HepG2 (cell line): ENCODE measurements at regions not wholly inside any gene's neighbourhood (a gene's known extent, or its start where the extent isn't known, plus 50 kb on each side); places are given as distances from the start of the nearest gene placed in this dataset.

Experiments used
- ATAC-seq: fragments of 200-7000 bp; cut with Tn5 transposase; 3 replicates; pipeline ENCODE4 v1.9.1; 2020; ENCODE audit warnings: mild to moderate bottlenecking, moderate library complexity
- BruUV-seq: library from RNA; stranded (reverse); fragments of 400-500 nt; replicated peaks from 2 replicates; lab custom pipeline; 2021; lab: Mats Ljungman, UMichigan
- CTCF ChIA-PET: fragments of 300-600 bp; formaldehyde crosslinking; extraction: SDS; loops from one replicate; lab custom pipeline; 2021; ENCODE audit warnings: low total read pairs, inconsistent platforms, low intra/inter-chr PET ratio; lab: Yijun Ruan, JAX
- POLR2A ChIA-PET: fragments of 350-600 bp; sonication (Branson Sonifier 250); formaldehyde crosslinking; loops from one replicate; lab custom pipeline; 2020; ENCODE audit warnings: antibody characterized with exemption, inconsistent platforms; lab: Yijun Ruan, JAX
- DNase-seq: peaks from one replicate; pipeline ENCODE4 v3.0.0-alpha.2; 2015; ENCODE audit warnings: low spot score
- FAIRE-seq: peaks from 3 replicates; lab custom pipeline; 2011; peaks lifted over from hg19 to GRCh38; lab: Jason Lieb, UNC
- H2AFZ ChIP-seq: one replicate; pipeline ENCODE4 v1.6.1; 2011; ENCODE audit warnings: low read length, inconsistent platforms
- H3K27ac ChIP-seq: fragments of 300-600 bp; 3 replicates; pipeline ENCODE4 v1.8.0; 2011; ENCODE audit warnings: mixed run types, mild to moderate bottlenecking, mixed read lengths, low read length, inconsistent platforms; ENCODE audit not compliant: insufficient read depth; ENCODE audit errors: extremely low read length
- H3K27me3 ChIP-seq, 2 experiments: fragments of 200-600 bp in 1 of 2; 2 replicates in 1 of 2; 3 replicates in 1 of 2; pipeline versions ENCODE4 v1.6.0 to v1.8.0; 2011; ENCODE audit warnings: low read length in 2 of 2, mild to moderate bottlenecking in 2 of 2, moderate library complexity in 2 of 2, inconsistent platforms in 1 of 2; ENCODE audit not compliant: insufficient read depth in 2 of 2, control insufficient read depth in 1 of 2
- H3K36me3 ChIP-seq, 2 experiments: fragments of 200-600 bp in 1 of 2; replicated peaks in 1 of 2; 2 replicates in 1 of 2; 3 replicates in 1 of 2; pipeline versions ENCODE4 v1.5.1 to v1.8.0; 2011; ENCODE audit warnings: low read length in 2 of 2, inconsistent platforms in 1 of 2; ENCODE audit not compliant: insufficient read depth in 2 of 2, control insufficient read depth in 1 of 2
- H3K4me1 ChIP-seq: 2 replicates; pipeline ENCODE4 v1.5.1; 2012; ENCODE audit warnings: low read length, inconsistent platforms; ENCODE audit not compliant: insufficient read depth
- H3K4me2 ChIP-seq: 2 replicates; pipeline ENCODE4 v1.6.0; 2011; ENCODE audit warnings: low read depth, low read length, inconsistent platforms
- H3K4me3 ChIP-seq, 3 experiments: fragments of 200-600 bp in 1 of 3; sonication (generic), shearing (Covaris generic) in 1 of 3; replicated peaks in 1 of 3; 2 replicates each; pipeline ENCODE4 v1.5.1; 2011 to 2016; ENCODE audit warnings: low read length in 3 of 3, inconsistent platforms in 2 of 3, low read depth in 2 of 3, mild to moderate bottlenecking in 2 of 3, control low read depth in 1 of 3, mixed read lengths in 1 of 3; ENCODE audit not compliant: insufficient read depth in 1 of 3
- H3K79me2 ChIP-seq: one replicate; pipeline ENCODE4 v1.6.1; 2011; ENCODE audit warnings: low read length, inconsistent platforms; ENCODE audit not compliant: insufficient read depth
- H3K9ac ChIP-seq: 2 replicates; pipeline ENCODE4 v1.6.0; 2011; ENCODE audit warnings: mild to moderate bottlenecking, low read depth, low read length, inconsistent platforms; ENCODE audit not compliant: insufficient read depth
- H3K9me3 ChIP-seq: 2 replicates; pipeline ENCODE4 v1.5.1; 2012; ENCODE audit warnings: mild to moderate bottlenecking, low read length
- H4K20me1 ChIP-seq: 2 replicates; pipeline ENCODE4 v1.6.0; 2011; ENCODE audit warnings: inconsistent platforms, mild to moderate bottlenecking, low read length, moderate library complexity; ENCODE audit not compliant: insufficient read depth
- BCL6 ChIP-seq: IDR thresholded peaks from 2 replicates; pipeline ENCODE4 v1.6.1; 2016; ENCODE audit warnings: missing genetic modification reagents, missing compliant biosample characterization
- EHMT2 ChIP-seq: fragments of 200-600 bp; sonication (generic); IDR thresholded peaks from 2 replicates; pipeline ENCODE4 v1.7.0; 2017; ENCODE audit warnings: antibody characterized with exemption, low read depth, low read length, borderline replicate concordance
- HNF1A ChIP-seq, 2 experiments: sonication (generic) in 1 of 2; formaldehyde crosslinking in 1 of 2; IDR thresholded peaks; 2 replicates each; pipeline versions ENCODE4 v1.4.0 to v1.6.1; 2016 to 2020; ENCODE audit warnings: borderline replicate concordance in 1 of 2, low read depth in 1 of 2, mild to moderate bottlenecking in 1 of 2, missing genetic modification reagents in 1 of 2
- NFE2 ChIP-seq: sonication (generic); formaldehyde crosslinking; IDR thresholded peaks from 2 replicates; pipeline ENCODE4 v1.4.0; 2020; ENCODE audit warnings: missing genetic modification reagents
- PRPF4 ChIP-seq: fragments of 200-400 bp; formaldehyde crosslinking; IDR thresholded peaks from 2 replicates; pipeline ENCODE4 v1.6.1; 2016; ENCODE audit warnings: low read length, low read depth; ENCODE audit not compliant: poor library complexity, severe bottlenecking
- ZNF121 ChIP-seq: sonication (generic); formaldehyde crosslinking; IDR thresholded peaks from 2 replicates; pipeline ENCODE4 v1.5.0; 2020; ENCODE audit warnings: mild to moderate bottlenecking, missing genetic modification reagents
- ZNF574 ChIP-seq: sonication (generic); formaldehyde crosslinking; IDR thresholded peaks from 2 replicates; pipeline ENCODE4 v1.4.0; 2020; ENCODE audit warnings: missing genetic modification reagents
- ZNF614 ChIP-seq: IDR thresholded peaks from 2 replicates; pipeline ENCODE4 v1.6.1; 2018; ENCODE audit warnings: missing biosample characterization, missing genetic modification reagents, inconsistent platforms, borderline replicate concordance
- WGBS: methylation state at CpG from one replicate; pipeline ENCODE4 v1.1.6; 2017; ENCODE audit warnings: low lambda C conversion rate; 5-methylcytosine and 5-hydroxymethylcytosine counted together
- in situ Hi-C: cut with HindIII; loops from 2 replicates; pipeline ENCODE4 v1.10.0; 2017; ENCODE audit warnings: low pct_unique_long_range_greater_than_20kb; ENCODE audit not compliant: extremely low pct_ligation_motif_present
- intact Hi-C: fragments of 100-400 bp; cut with micrococcal nuclease; formaldehyde crosslinking; loops from one replicate; pipeline ENCODE4 v1.10.0; 2022; ENCODE audit not compliant: unreplicated experiment
- TF ChIP-seq, protein P1 (sequence below): sonication (generic); formaldehyde crosslinking; IDR thresholded peaks from 2 replicates; pipeline ENCODE4 v1.4.0; 2020; ENCODE audit warnings: missing genetic modification reagents, borderline replicate concordance

DNA sequence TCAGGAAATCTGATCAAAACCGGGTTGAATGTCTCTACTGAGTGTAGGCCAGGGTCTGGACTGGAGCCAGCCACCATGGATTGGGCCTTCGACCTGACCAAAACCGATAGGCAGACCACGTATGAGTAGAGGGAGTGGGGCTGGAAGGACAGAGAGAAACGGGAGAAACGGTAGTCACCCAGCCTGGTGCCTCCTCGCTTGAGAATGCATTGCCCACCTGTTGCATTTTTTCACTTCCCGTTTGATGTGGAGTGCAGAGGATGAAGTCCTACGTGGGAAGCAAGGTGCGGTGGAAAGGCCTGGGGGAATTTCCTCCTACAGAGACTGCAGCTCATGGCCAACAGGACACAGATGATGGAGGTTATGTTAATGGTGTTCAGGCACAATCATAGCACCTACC lies 53.9 kb upstream of the ECI2 start:
- no TSS peak for BruUV-seq
- intact Hi-C loops: no loop called here

More for the DNA sequence above, 53.9 kb upstream of the ECI2 start:
- H2AFZ ChIP-seq: no peak overlapping the region
- H3K27ac ChIP-seq: no peak overlapping the region
- H3K36me3 ChIP-seq: no peaks in the 10 kb centered on the region
- H3K27me3 ChIP-seq: peaks cover 2 to 47% of the 10 kb centered on the region in 2 experiments; a peak in 4 of 5 replicates
- WGBS: 31% methylated on average over 10 of the region's 10 CpGs
- TF ChIP-seq ZNF121 (CRISPR knock-in tag): no peak
- TF ChIP-seq HNF1A (IDR thresholded peaks at IDR 0.05; ENCODE audit: low read depth): no peak
- TF ChIP-seq HNF1A (CRISPR knock-in tag; IDR thresholded peaks at IDR 0.05; ENCODE audit: borderline replicate concordance): no peak
- TF ChIP-seq BCL6 (CRISPR knock-in tag): no peak
- no peak for TF ChIP-seq NFE2 (CRISPR knock-in tag)
- no peak for TF ChIP-seq ZNF614
- TF ChIP-seq PRPF4: no peak
- TF ChIP-seq EHMT2: no peak
- TF ChIP-seq ZNF574: no peak
- TF ChIP-seq, protein P1, sequence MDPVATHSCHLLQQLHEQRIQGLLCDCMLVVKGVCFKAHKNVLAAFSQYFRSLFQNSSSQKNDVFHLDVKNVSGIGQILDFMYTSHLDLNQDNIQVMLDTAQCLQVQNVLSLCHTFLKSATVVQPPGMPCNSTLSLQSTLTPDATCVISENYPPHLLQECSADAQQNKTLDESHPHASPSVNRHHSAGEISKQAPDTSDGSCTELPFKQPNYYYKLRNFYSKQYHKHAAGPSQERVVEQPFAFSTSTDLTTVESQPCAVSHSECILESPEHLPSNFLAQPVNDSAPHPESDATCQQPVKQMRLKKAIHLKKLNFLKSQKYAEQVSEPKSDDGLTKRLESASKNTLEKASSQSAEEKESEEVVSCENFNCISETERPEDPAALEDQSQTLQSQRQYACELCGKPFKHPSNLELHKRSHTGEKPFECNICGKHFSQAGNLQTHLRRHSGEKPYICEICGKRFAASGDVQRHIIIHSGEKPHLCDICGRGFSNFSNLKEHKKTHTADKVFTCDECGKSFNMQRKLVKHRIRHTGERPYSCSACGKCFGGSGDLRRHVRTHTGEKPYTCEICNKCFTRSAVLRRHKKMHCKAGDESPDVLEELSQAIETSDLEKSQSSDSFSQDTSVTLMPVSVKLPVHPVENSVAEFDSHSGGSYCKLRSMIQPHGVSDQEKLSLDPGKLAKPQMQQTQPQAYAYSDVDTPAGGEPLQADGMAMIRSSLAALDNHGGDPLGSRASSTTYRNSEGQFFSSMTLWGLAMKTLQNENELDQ: no peak
- no peak overlapping the region for H3K4me2 ChIP-seq
- no peaks in the 10 kb centered on the region for H3K79me2 ChIP-seq
- POLR2A ChIA-PET: no interaction called here
- H3K9ac ChIP-seq: no peak overlapping the region
- in situ Hi-C loops: no loop called here
- no peak for DNase-seq
- no peak for FAIRE-seq
- no peak; the same call in 2 of the 3 replicates for ATAC-seq
- H3K4me1 ChIP-seq: no peaks in the 10 kb centered on the region
- no peaks in the 10 kb centered on the region for H4K20me1 ChIP-seq
- CTCF ChIA-PET: no interaction called here
- no peak overlapping the region for H3K4me3 ChIP-seq
- no peaks in the 10 kb centered on the region for H3K9me3 ChIP-seq
